HL-60/S4 (cell line): ENCODE measurements at regions not wholly inside any gene's neighbourhood (a gene's known extent, or its start where the extent isn't known, plus 50 kb on each side); places are given as distances from the start of the nearest gene placed in this dataset.

Experiments used
- in situ Hi-C: fragments of 300-500 bp; cut with MboI; formaldehyde crosslinking; loops from 2 replicates; pipeline ENCODE4 v1.14.3; 2022; ENCODE audit warnings: low sequenced_read_pairs

- in situ Hi-C loops, result no loop called here
Measured at GRCh38 chr3:69540706-69541581, 155.1 kb upstream of the FRMD4B start.

GRCh38 chr3:69539134-69539533 lies 153.2 kb upstream of the FRMD4B start:
- in situ Hi-C loops, result no loop called here

- in situ Hi-C loops, result no loop called here
Measured at GRCh38 chr3:69538281-69538680, 152.4 kb upstream of the FRMD4B start.

GRCh38 chr3:69536306-69537020 lies 150.6 kb upstream of the FRMD4B start:
- in situ Hi-C loops, result no loop called here

GRCh38 chr3:69535613-69536012 lies 149.7 kb upstream of the FRMD4B start:
- in situ Hi-C loops, result no loop called here

GRCh38 chr3:69532547-69533224 lies 146.8 kb upstream of the FRMD4B start:
- in situ Hi-C loops, result no loop called here

GRCh38 chr3:69531576-69532546 lies 146.0 kb upstream of the FRMD4B start:
- in situ Hi-C loops, result no loop called here

- in situ Hi-C loops, result no loop called here
Measured at GRCh38 chr3:69530554-69530953, 144.7 kb upstream of the FRMD4B start.

GRCh38 chr3:69527498-69527897 lies 141.6 kb upstream of the FRMD4B start:
- in situ Hi-C loops, result no loop called here

GRCh38 chr3:69524816-69525215 lies 138.9 kb upstream of the FRMD4B start:
- in situ Hi-C loops, result no loop called here

GRCh38 chr3:69521286-69521685 lies 135.4 kb upstream of the FRMD4B start:
- in situ Hi-C loops, result no loop called here

GRCh38 chr3:69511361-69511760 lies 125.5 kb upstream of the FRMD4B start:
- in situ Hi-C loops, result no loop called here

- in situ Hi-C loops, result no loop called here
Measured at GRCh38 chr3:69510481-69511030, 124.7 kb upstream of the FRMD4B start.

- in situ Hi-C loops, result no loop called here
Measured at GRCh38 chr3:69509288-69509687, 123.4 kb upstream of the FRMD4B start.

- in situ Hi-C loops, result no loop called here
Measured at GRCh38 chr3:69505770-69506407, 120.0 kb upstream of the FRMD4B start.

- in situ Hi-C loops, result no loop called here
Measured at GRCh38 chr3:69504232-69504631, 118.3 kb upstream of the FRMD4B start.

GRCh38 chr3:69500604-69501003 lies 114.7 kb upstream of the FRMD4B start:
- in situ Hi-C loops, result no loop called here

- in situ Hi-C loops, result no loop called here
Measured at GRCh38 chr3:69499899-69500421, 114.1 kb upstream of the FRMD4B start.

- in situ Hi-C loops, result no loop called here
Measured at GRCh38 chr3:69499422-69499821, 113.5 kb upstream of the FRMD4B start.
